ENCODE measurements at regions not wholly inside any gene's neighbourhood (a gene's known extent, or its start where the extent isn't known, plus 50 kb on each side); places are given as distances from the start of the nearest gene placed in this dataset.
A peak's percentile ranks its signal among the peaks of the same experiment; 100 is the strongest.
"Not testable (repeated sequence)": the region's sequence is repeated elsewhere in the genome, so short reads cannot be mapped to it uniquely, and the experiment has no call there.

DNA sequence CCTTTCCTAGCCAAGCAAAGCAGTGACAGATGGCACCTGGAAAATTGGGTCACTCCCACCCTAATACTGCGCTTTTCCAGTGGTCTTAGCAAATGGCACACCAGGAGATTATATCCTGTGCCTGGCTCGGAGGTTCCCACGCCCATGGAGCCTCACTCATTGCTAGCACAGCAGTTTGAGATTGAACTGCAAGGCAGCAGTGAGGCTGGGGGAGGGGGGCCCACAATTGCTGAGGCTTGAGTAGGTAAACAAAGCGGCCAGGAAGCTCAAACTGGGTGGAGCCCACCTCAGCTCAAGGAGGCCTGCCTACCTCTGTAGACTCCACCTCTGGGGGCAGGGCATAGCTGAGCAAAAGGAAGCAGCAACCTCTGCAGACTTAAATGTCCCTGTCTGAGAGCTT, 635.0 kb downstream of the C12orf50 start:
- not testable (repeated sequence) for DNase-seq

DNA sequence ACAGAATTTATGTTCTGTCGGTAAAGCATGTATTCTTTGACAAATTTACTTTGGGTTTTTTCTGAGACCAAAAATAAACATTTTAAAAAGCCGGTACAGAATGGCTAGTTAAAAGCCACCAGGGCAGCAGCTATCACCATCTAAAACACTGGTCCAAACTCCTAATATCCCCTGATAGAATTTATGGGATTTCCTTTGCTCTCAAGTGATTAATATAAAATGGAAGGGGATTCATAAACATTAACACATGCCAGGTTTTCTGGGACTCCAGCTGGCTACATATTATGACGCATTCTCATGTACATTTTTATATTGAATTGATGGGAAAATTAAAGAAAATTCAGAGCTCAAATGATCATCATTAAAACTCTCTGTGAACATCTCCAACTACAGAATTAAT, 640.8 kb downstream of the C12orf50 start:
- DNase-seq, result no peak

DNA sequence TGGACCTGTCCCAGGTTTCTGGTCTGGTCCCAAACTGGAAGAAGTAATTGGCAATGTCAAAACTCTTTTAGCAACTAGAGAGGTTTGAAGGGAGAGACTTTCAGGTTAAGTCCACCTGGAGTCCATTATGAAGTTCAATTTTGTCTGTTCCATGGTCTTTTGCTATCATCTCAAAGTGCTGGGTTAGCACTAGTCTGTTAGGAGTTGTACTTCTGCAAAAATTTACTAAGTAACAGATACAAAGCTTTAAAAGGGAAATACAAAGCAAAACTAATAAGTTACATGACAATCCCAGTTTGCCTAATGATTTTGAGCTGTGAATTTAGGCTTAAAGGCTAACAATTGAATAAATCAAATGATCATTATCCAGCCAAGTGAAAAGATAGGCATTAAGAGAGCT, 643.9 kb downstream of the C12orf50 start:
- no peak for DNase-seq

DNA sequence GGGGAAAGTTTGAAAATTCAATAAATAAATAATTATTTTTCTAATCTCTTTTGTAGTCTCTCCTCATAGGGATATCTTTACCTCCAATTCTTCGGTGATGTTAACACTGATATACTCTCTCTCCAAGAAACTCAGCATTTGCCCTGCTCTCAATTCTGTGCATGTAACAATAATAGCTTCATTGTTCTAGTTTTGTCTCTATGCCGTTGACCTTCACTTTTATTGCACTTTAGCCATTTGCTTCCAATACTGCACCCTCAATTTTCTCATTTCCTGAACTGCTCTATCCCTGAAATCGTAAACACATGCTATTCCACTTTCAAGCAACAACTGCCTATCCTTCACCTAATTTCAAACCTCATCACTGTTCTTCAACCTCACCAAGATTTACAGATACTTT, 645.0 kb downstream of the C12orf50 start:
- DNase-seq, result no peak

DNA sequence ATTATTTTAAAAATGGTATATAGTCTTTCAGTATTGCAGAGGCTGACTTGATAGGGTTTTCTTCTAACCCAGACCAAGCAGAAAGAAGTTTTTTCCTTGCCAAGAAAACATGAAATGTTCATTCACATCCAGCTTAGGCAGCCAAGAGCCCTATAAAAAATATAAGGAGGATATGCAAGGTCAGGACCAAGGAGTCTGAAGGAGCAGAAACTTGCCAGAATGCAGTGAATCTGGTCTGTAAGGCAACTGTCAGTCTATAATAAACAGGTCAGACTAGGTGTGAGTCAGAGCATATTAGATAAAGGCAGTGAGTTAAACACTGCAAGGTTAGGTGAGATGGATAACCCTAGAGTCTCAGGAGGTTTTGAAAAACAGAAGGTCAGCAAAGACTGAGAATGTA, 645.5 kb downstream of the C12orf50 start:
- DNase-seq, result no peak

DNA sequence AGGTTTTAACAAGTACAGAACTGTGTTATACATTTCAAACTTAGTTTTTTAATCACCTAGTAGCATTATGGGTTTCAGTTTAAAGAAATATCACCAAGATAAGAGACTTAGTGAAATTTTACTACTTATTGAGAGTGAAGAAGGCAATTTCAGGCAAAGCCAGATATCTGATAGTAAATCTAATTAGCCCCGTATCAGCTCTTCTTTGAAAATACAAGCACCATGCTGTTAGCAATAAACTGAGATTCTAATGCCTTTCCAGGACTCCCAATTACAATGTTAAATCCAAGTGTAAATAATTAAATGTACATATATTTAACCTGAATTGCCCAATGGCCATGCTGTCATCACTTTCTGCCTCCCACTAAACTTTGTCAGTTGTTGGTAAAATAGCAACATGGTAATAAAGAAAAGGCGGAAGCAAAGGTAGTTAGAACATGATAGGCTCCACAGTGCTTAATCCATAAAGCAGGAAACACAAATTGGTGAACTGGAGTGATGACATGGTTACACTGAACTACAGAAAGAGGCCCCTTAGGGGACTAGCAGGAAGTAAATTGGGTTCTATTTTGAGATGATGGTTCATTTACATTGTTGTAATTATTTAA, 646.1 kb downstream of the C12orf50 start:
- peak; percentile 3 to 81 for DNase-seq

DNA sequence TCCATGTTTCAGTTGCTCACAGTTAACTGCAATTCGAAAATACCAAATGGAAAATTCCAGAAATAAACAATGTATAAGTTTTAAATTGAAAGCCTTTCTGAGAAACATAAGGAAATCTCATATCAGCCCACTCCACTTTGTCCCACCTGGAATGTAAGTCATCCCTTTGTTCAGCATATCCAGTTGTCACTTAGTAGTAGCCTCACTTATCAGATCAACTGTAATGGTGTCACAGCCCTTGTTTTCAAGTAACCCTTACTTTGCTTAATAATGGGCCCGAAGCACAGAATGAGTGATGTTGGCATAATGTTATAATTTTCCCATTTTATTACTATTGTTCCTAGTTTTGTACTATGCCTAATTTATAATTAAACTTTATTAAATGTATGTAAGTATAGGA, 646.8 kb downstream of the C12orf50 start:
- no peak for DNase-seq

DNA sequence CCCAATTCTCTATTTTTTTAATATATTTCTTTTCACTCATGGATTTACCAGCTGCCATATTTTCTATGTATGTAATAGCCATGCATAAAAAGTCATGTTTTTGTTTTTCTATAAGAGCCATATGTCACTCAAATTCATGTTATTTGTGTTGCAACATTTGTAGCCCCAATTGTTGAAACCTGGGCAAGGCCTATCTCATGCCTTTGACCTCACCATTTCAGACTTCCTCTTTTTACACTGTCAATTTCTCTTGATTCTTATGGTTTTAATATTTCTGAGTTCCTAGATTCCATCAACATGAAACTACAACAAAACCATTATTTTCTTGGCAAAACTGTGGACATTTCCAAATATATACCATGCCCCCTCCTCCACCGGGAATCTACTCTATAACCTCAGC, 647.5 kb downstream of the C12orf50 start:
- DNase-seq, result no peak

DNA sequence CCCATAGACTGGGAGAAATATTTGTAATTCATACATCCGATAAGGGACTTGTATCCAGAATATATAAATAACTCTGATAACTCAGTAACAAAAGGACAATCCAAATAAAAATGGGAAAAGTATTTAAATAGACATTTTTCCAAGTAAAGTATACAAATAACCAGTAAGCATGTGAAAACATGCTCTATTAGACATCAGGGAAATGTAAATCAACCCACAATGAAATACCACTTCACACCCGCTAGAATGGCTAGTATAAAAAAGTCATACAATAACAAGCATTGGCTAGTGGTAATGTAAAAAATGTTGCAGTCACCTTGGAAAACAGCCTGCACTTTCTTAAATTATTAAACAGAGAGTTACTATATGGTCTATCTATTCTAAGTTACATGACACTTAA, 650.7 kb downstream of the C12orf50 start:
- DNase-seq, result no peak

DNA sequence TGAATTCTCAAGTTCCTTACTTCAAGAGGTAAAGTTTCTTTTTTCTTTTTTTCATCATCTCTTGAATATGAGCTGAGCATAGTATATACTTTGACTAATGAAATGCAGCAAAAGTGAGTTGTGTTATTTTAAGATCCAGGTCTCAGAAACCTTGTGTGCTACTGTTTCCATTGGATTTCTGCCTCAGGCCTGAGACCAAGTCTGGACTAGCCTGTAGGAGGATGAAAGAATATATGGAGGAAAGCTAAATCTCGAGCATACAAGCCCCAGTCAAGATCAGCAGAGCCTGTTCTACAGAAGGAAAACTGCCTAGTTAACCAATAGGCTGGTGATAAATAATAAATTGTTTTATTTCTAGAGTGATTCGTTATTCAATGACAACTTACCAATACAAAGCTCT, 652.5 kb downstream of the C12orf50 start:
- DNase-seq, result no peak

DNA sequence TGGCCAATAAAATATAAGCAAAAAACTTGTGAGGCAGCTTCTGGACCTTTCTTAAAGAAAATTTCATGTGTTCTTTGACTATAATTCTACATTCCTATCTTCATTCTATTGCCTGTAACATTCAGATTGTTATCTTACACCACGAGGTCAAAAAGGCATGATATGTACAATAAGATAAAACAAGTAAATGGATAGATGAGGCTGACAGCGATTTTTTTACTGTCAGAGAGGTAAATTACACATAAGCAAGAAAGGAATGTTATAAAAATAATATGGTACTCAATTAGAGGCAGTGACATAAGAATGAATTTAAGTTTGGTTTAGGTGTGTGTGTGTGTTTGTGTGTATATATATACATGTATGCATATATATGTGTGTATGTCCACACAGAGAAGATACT, 660.0 kb downstream of the C12orf50 start:
- DNase-seq, result no peak

DNA sequence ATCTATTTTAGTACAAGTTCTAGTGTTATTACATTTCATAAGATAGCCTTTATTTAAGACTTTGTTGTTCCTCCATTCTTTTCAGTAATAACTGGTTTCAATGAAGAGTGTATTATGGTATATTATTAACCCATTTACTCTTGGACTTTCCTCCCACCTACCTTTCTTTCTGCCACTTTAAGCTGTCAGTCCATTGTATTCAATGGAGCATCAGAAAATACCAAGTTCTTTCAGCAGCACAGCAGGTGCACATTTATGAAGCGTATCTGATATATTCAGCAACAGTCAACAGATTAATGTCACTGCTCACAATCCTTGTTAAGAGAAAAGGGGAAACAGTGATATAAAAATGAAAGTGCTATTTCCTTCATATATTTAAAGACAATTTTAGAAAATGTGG, 660.9 kb downstream of the C12orf50 start:
- DNase-seq, result peak; percentile 43 to 90

DNA sequence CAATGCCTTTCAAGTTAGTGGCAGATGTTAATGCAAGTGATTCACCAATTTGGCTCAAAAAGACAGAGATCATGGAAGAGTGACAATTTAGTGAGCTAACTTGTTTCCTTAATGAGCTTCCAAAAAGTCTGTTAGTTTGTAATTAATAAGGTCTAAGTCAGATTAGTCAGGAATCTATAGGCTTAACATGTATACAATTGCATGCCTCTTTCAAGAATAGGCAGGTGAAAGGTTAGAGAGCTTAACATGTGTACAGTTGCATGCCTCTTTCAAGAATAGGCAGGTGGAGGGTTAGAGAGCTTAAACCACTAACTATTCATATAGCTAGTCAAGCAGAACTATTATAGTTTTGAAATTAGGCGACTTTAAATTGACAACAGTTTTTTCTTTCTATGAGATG, 663.8 kb downstream of the C12orf50 start:
- no peak for DNase-seq

DNA sequence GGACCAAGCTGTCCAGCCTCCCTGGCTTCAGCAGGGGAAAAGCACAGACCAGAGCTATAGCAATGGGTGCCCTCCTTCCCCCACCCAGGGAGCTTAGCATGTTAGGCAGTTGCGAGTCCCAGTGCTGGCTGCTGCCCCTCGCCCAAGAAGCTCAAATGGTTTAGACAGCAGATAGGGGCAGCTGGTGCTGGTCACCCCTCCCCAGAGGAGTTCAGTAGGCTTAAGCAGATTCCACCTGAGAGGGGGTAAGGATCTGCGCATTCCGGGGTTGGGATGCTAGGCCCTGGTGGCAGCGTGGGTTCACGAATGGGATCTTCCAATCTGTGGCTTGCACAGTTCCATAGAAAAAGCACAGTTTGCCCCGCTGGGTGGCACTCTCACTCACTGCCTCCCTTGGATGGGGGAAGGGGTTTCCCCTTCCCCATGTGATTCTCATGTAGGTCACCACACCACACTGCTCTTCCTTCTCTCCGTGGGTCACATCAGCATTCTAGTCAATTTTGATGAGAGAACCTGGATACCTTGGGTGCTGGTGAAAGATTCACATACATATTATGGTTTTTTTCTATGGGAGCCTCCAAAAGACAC, 665.6 kb downstream of the C12orf50 start:
- no peak for DNase-seq

DNA sequence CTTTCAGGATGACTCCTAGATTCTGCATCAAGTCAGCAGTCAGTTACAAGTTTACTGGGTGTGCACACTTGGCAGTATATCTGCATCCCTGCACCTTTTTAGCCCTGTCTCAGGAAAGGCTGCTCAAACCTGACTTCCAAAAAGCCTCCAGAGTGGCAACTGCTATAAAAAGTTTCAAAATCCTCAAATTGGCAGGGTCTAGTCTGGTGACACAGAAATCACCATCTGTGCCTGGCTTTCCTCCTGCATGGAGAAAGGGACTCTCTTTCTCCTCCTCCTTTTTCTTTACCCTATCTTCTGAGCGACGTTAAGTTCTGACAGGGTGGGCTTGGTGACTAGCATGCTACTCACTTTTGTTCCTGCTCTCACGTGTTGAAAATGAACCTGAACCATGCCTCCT, 679.5 kb downstream of the C12orf50 start:
- DNase-seq, result no peak

DNA sequence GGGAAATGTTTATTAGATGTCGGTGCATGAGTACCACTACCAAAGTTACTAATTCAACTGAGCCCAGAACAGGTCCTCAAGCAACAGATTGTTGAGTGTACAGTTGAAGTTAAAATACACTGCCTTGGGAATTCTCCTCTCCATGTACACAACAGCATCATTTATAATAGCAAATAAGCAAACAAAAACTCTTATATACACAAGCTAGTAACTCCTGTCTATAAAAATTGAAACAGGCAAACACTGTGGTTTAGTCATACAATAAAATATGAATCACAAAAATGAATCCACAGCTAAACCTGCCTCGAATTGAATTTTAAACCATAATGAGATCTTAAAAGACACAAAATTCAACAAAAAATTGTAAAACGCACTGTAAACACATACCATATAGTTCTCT, 681.1 kb downstream of the C12orf50 start:
- DNase-seq, result no peak

DNA sequence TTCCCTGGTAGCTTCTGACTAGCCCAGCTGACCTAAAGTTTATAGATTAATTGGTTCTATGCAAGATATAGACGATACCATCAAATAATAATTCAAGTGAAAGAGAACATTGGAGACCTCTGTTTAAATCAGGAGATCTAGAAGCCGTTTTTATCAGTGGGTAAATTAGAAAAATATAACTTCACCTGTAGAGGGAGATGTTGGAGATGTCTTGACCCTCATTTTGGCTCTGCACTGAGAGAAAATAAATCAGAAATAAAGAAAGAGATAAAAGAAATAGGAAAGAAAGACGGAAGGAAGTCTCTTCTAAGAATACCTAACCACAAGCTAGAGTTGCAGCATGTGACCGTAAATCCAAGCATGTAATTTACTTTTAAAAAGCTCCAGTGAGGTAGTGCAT, 684.5 kb downstream of the C12orf50 start:
- DNase-seq, result no peak

DNA sequence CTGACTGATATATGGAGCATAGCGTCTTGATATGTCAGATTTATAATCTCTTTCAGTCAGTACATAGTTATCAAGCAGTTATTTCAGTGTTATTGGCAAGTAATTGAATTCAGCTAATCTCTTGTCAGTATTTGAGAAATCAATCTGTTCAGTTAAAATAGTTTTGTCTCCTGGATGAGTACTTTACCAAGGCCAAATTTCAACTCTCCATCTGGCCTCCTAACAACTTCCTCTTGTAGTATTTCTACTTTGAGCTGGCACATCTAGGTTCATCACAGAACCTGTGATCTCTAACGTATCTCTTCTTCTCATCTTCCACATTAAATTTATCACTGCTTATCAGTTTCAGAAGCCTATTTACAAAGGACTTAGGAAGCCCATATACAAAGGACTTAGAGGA, 690.5 kb downstream of the C12orf50 start:
- no peak for DNase-seq

DNA sequence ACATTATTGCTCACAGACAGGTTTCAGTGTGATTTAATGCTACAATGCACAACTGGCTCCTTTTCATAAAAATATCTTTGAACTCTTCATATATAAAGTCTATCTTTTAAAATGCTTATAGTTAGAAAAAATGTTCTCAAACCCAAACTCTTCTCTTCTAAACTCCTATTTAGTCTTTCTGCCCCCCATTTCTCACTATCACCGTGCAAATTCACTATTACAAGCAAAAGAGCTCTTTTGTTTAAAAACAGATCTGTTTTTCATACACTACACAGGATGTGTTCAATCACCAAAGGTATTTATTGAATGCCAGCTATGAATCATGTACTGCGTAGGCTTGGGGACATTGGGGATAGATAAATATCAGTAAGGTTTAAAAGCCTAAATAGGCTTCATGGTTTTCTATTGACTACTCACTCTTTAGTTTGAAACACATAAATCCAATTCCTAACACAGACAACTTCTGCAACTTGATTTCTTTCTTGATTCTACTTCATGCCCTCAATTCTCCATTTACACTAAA, 692.3 kb downstream of the C12orf50 start:
- no peak for DNase-seq

DNA sequence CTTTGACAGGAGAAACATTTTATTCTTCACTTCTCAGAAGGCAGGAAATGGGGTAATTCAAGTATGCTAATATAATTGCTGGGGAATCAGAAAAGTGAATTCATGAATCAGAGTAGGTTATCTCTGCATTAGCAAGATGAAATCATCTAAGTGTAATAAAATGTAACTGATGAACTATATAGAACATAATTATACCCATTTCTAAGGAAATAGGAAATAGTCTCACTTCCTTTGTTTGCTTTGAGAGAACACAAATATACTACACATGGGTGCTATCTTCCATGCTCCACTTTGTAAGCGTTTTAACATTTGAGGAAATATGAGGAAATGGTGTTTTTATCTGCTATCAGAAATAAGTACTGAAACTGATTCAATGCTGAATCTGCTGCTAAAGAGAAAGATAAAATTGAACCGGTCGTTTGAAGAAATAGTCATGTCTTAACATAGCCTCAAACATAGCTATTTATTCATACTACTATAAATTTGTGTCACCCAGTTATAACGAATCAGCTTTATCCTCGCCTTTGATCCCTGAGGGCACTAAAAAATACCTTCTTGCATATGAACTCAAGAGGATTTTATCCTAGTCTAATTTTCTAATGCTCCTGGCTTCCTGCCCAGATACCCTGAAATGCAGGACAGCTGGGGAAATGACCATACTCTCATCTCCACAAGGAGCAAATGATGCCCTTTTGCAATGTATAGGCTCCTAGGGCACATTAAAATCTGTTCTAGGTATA, 696.0 kb downstream of the C12orf50 start:
- peak in 1 of 2 experiments; percentile 5 for DNase-seq

DNA sequence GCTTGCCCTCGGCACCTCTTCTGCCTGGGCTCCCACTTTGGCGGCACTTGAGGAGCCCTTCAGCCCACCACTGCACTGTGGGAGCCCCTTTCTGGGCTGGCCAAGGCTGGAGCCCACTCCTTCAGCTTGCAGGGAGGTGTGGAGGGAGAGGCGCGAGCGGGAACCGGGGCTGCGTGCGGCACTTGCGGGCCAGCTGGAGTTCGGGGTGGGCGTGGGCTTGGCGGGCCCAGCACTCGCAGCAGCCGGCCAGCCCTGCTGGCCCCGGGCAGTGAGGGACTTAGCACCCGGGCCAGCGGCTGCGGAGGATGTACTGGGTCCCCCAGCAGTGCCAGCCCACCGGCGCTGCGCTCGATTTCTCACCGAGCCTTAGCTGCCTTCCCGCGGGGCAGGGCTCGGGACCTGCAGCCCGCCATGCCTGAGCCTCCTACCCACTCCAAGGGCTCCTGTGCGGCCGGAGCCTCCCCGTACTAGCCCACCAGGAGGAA, 699.1 kb downstream of the C12orf50 start:
- DNase-seq, result not testable (repeated sequence)

DNA sequence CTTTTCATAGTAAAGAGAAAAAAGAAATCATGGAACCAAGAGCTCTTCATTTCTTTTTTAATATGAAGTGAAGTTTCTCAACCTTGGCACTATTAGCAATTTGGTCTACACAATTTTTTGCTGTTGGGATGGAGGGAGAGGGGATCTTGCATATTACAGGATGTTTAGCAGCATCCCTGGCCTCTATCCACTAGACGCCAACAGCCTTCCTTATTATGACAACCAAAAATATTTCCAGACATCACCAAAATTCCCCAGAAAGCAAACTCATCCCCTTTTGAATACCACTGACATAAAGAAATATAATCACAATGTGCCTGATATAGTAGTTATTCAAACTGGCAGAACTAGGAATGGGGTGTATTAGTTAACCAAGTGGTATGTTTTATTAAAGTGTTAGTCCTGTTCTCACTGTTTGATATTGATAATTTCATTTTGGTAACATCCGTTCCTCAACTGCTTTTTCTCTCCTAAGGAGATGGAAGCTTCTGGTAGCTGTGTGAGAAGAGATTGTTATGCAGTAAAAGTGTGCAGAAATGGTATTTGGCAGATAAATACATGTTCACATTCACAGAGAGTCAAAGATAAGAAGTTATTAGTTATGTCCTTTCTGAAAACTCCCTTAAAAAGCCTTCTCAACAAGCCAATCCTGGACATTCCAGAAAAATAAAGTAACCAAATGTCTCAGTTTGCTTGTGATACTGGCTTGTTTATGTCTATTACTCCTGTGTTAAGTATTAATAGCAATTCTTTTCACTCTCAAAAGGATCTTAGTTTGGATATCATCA, 699.9 kb downstream of the C12orf50 start:
- no peak for DNase-seq

DNA sequence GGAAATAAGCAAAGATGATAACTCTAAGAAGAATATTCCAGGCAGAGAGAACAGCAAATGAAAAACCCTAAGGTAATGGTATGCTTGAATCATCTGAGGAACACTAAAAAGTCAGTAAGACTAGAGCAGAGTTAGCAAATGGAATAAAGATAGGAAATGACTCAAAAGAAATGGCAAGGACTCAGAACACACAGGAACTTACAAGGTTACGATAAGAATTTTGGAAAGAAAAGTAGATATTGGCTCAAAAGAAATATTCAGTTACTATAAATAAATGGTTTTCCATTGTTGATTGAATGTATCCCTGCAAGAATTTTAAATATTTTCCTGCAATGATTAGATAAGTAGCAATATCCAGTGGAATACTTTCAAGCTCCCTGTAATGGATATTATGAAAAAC, 705.8 kb downstream of the C12orf50 start:
- no peak for DNase-seq
